22Rv1 (cell line): ENCODE measurements at regions not wholly inside any gene's neighbourhood (a gene's known extent, or its start where the extent isn't known, plus 50 kb on each side); places are given as distances from the start of the nearest gene placed in this dataset.

Experiments
- ZFX ChIP-seq: fragments of 450-650 bp; IDR thresholded peaks from 2 replicates; pipeline ENCODE4 v1.6.1; 2017; ENCODE audit warnings: antibody characterized with exemption, borderline replicate concordance
- TF ChIP-seq, protein P1 (sequence below): fragments of 450-650 bp; IDR thresholded peaks from 2 replicates; pipeline ENCODE4 v1.5.1; 2017; ENCODE audit warnings: mild to moderate bottlenecking

DNA sequence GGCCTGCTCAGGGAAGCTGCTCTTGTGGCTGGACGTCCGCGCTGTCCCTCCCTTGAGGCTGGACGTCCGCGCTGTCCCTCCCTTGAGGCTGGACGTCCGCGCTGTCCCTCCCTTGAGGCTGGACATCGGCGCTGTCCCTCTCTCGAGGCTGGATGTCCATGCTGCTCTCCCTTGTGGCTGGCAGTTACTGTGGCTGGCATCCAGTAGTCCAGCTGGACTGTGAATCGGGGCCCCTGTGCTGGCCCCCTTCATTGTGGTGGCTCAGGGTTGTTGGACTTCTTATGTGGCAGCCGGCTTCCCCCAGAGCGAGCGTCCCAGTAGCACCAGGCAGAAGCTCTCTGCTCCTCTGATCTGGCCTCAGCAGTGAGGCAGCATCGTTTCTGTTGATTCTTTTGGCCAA, 141.5 kb downstream of the IRF8 start:
- TF ChIP-seq, protein P1, sequence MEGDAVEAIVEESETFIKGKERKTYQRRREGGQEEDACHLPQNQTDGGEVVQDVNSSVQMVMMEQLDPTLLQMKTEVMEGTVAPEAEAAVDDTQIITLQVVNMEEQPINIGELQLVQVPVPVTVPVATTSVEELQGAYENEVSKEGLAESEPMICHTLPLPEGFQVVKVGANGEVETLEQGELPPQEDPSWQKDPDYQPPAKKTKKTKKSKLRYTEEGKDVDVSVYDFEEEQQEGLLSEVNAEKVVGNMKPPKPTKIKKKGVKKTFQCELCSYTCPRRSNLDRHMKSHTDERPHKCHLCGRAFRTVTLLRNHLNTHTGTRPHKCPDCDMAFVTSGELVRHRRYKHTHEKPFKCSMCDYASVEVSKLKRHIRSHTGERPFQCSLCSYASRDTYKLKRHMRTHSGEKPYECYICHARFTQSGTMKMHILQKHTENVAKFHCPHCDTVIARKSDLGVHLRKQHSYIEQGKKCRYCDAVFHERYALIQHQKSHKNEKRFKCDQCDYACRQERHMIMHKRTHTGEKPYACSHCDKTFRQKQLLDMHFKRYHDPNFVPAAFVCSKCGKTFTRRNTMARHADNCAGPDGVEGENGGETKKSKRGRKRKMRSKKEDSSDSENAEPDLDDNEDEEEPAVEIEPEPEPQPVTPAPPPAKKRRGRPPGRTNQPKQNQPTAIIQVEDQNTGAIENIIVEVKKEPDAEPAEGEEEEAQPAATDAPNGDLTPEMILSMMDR: no peak
- no peak for TF ChIP-seq ZFX
